HG02840 (cell line): ENCODE measurements at regions not wholly inside any gene's neighbourhood (a gene's known extent, or its start where the extent isn't known, plus 50 kb on each side); places are given as distances from the start of the nearest gene placed in this dataset.
"Not testable (repeated sequence)": the region's sequence is repeated elsewhere in the genome, so short reads cannot be mapped to it uniquely, and the experiment has no call there.

Experiments used
- ATAC-seq: cut with Tn5 transposase; IDR thresholded peaks from one replicate; pipeline ENCODE4 v1.9.1; 2021; ENCODE audit warnings: mild to moderate bottlenecking, moderate library complexity, moderate number of reproducible peaks; ENCODE audit not compliant: unreplicated experiment, low FRiP score

DNA sequence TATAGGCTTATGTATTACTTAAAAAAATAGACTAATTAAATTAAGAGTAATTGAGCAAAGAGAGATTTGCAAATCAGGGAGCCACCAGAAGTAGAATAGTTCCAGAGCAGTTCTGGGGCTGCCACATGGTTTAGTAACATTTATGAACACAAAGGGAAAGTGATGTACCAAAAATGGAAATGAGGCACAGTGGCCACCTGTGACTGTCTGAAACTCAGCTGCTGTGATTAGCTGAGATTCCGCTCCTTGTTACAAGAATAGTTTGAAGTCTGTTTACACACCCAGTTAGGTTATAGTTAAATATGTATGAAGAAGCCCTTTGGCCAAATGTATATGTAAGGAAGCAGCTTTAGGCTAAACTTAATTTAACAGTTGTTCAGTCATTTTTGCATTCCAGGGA is 901.5 kb upstream of the CHORDC1 start:
- no peak for ATAC-seq

DNA sequence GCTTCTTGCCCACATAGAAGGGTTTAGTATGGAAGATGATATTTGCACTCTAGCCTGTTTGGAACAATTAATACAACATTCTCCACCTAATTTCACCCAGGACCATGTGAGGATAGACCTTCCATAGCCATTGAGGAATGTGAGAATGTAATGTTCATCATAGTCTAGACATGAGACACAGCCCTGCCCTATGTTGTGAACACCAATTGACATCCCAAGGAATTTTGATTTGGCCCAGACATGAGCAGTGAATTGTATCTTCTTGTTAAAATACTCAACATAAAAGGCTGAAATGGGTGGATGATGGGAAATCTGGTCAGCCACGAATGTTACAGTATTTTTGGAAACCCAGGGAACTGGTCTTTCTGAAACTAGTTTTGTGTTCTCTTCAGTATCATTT is 892.3 kb upstream of the CHORDC1 start:
- ATAC-seq, result no peak

DNA sequence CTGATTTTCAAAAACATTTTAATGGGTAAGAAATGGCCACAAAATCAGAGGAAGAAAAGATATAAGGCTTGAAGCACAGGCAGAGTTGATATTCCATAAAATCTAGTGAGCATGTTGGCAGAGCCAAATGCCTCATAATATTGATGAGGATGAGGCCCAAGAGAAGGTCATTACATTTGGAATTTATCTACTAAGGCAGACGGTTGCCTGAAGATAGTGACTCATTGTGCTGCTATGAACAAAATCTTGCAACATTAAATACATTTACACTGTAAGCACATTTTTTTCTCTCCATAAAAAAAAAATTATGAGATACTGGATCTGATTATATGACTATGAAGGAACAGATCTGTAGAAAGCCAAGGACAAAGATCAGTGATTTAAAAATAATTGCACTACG is 881.4 kb upstream of the CHORDC1 start:
- ATAC-seq, result no peak

DNA sequence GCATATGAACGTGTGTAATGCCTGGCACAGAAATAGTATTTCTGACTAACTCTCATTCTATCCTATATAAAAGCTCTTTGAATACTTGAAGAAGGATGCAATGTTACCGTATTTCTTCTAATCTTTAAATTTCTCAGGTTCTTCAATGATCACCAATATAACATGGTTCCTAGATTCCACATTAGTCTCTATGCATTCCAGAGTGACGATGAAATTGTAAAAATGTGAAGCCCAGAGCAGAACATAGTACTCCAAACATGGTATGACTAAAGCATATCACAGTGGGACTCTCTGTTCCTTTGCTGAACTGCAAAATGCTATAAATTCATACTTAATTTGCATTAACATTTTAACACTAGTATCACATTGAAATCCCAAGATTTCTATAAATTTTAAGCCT is 877.6 kb upstream of the CHORDC1 start:
- ATAC-seq, result no peak

GRCh38 chr11:91097083-91097482 is 874.2 kb upstream of the CHORDC1 start:
- ATAC-seq, result no peak

DNA sequence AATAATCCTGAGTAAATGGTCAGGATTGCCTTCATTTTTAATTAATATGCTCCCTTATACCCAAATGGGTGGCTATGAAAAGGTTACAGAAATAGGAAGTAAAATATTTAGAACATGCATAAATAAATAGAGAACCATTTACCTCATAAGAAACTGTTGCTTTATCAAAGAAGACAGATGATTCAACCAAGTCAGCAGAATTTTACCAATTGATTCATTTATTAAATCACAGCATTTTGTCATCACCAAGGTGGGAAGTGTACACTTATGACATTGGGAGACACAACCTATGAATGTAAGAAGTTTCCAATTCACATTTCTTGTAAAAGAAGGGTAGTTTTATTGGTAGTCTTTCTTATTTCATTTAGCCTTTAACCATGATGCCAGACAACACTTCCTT is 870.3 kb upstream of the CHORDC1 start:
- ATAC-seq, result no peak

DNA sequence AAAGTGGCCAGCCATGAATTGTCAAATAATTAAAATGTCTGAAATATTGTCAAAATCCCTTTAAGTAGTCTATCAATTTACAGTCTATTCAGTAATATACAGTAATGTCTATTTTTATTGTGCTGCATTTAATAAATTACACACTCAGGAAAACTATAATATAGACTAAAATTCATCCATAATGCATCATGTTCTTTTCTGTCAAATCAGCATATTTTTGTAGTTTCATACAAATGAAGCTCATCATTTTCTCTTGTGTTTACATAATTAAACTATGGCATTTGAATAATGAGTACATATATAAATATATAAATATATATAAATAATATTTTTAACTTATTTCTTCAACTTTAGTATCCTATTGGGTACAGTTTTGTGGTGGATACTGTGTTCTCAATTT is 868.7 kb upstream of the CHORDC1 start:
- no peak for ATAC-seq

DNA sequence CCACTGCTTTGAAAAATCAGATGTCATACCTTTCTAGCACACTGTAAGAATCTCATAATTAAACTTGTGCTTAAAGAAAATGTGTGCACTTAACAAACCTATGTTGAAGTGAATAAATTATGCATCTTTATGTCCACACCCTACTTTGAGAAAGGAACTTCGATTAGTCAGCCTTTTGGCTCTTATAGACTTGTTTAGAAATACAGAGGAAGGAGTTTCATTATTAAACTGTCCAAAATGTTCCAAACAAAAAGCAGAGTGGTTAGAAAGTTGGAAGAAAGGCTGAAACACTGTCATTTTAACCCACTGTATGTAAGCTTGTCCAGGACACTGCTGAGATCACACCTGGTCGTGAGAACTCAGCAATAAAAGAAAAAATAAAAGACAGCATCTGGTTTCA is 863.2 kb upstream of the CHORDC1 start:
- no peak for ATAC-seq

DNA sequence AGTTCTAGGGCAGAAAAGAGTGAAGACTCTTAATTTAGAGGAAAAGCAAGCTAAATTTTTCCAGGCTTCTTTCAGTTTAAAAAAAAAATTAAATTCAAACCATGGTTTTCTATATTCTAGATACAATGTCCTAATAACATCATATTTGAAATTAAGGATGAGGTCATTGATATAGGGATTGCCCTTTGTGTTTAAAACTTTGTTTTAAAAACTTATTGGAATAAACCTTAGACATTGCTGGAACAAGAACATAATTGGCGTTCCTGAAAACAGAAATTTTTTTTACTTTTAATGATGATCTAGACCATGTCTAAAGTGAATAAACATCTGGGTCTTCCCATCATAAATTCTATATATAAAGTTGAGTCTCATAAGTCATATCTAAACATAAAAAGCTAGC is 859.4 kb upstream of the CHORDC1 start:
- no peak for ATAC-seq

- ATAC-seq, result no peak
Observed at GRCh38 chr11:91081440-91082043, 858.7 kb upstream of the CHORDC1 start.

DNA sequence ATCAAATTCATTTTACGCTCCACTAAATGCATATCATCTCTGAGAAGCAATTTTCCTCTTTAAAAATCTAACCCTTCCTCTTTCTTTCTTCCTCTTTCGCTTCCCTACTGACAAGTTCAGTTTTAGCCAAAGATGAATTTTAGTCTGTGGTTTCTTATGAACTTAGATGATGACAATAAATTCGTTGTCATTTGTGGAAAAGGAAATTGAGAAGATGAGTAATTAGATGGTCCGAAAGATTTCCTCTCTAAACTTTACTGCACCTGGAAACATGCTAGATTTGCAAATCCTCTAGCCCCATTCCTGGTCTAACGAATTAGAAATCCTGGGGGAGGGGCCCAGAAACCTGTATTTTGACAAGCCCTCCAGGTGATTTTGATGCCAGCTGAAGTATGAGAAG is 855.4 kb upstream of the CHORDC1 start:
- no peak for ATAC-seq

DNA sequence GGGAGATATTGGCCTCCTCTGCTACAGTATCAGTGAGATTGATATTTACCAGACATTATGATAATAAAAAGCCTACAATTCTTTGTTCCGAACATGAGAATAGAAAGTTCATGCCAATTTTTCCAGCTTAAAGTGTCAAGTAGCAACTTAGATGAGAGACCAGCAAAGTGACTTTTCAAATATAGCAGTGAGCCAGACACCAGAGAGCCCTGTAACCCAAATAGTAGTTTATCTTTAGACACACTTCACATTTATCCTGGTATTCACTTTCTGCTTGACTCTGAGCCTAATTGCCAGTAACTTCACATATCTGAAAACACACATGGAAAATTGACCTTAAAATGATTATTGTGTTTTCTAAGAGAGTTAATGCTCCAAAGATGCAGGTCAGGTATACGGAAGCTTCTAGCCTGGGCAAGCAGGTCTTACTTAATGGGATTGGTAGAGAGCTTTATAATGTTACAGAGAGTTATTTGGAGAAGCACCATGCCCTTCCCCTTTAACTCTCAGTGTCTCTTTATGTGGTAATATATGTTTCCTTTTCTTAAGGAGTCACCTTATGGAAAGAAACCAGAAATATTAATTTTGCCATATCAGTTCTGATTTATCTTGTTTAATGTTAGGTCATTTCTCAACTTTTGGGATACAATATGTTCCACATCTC is 852.3 kb upstream of the CHORDC1 start:
- no peak for ATAC-seq

DNA sequence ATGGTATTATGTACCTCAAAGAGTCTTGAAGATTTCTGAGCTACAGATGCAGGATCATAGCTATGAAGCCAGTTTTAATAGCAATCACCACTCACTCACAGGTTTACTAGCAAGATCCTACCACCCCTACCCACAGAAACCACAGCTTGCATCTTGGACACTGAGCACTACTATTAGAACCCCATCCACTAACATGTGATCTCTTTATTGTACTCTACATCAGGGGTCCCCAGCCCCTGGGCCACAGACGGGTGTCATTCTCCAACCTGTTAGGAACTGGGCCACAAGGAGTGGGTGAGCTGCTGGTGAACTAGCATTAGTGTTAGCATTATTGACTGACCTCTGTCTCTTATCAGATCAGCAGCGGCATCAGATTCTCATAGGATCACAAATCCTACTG is 844.8 kb upstream of the CHORDC1 start:
- ATAC-seq, result no peak

DNA sequence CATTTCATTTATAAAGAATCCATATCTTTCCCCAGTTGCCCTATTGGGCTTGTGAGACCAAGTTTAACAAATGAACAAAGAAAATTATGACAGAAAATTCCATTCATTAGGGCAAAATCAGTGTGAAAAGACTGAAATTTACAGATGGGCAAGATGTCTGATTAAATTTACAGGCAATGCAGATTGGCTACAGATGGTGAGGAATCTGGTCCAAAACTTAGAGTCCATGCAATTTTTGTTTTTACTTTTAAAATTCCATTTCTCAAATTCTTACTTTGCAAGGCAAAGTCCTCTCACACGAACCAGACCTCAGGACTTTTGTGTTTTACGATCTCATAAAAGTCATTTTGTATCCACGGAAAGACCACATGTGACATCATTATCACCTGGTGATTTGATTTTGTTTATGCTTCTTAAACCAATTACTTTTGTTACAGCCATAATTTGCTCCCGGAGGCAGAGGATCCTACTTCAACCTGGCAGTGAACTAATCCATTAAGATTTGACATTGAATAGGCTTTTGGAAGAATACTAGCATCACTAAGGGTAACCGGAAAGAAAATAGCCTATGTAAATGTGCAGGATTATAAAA is 843.7 kb upstream of the CHORDC1 start:
- ATAC-seq, result no peak

- not testable (repeated sequence) for ATAC-seq
Observed at GRCh38 chr11:91063399-91063798, 840.5 kb upstream of the CHORDC1 start.

DNA sequence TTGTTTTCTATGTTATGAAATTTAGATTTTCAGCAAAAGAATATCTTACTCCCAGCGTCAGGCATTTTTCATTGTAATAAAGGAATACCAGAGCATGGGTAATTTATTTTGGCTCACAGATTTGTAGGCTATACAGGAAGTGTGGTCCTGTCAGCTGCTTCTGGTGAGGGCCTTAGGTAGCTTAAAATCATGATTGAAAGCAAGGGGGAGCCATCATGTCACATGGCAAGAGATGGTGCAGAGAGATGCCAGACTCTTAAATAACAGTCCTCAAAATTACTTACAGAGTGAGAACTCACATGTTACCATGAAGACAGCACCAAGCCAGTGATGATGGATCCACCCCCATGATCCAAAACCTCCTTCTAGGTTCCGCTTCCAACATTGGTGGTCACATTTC is 825.0 kb upstream of the CHORDC1 start:
- ATAC-seq, result no peak

DNA sequence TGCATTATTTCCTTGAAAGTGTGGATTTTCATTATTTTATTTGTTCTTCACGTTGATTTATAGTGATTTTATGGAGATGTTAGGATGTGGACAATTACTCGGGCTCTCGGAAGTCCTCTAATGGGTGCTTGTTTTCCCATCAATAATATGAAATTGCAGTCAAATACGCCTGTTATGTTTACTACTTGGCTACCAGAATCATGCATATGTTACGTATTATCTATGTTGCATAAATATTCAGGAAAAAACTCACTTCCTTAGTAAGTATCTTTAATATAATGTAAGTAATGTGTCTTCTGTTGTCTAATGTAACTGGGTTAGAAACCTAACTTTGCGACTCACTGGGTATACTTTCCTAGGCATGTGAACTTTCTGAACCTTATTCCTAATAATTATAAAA is 823.4 kb upstream of the CHORDC1 start:
- ATAC-seq, result no peak

DNA sequence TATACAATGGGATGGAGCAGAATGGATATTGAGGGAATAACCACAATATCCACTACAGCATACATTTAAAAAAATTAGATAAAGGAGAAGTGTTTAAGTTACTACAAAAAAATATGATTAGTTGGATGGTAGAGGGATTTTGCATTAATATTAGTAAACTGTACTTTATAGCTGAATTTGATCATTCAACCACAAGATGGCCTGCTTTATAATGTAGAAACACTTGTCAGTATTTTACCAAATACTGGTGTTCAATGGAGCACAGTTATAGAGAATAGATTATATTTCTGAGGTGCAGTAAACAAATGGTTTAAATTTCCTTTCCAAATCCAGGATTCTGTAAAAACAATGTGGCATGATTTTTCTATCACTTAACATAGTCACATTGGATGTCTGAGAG is 818.8 kb upstream of the CHORDC1 start:
- no peak for ATAC-seq

- ATAC-seq, result no peak
Observed at GRCh38 chr11:91023731-91024130, 800.9 kb upstream of the CHORDC1 start.

DNA sequence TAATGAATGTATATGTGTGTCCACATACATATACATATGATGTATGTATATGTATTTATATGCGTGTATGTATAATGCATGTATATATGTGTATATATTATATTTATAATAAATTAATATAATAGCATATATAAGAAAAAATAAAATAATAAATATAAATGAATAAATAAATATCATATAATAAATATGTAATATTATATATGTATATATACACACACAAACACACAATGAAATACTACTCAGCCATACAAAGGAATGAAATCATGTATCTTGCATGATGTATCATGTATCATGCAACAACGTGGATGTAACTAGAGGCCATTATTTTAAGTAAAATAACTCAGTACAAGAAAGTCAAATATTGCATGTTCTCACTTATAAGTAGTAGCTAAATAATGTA is 788.7 kb upstream of the CHORDC1 start:
- no peak for ATAC-seq

- no peak for ATAC-seq
Observed at GRCh38 chr11:91005458-91005857, 782.6 kb upstream of the CHORDC1 start.

DNA sequence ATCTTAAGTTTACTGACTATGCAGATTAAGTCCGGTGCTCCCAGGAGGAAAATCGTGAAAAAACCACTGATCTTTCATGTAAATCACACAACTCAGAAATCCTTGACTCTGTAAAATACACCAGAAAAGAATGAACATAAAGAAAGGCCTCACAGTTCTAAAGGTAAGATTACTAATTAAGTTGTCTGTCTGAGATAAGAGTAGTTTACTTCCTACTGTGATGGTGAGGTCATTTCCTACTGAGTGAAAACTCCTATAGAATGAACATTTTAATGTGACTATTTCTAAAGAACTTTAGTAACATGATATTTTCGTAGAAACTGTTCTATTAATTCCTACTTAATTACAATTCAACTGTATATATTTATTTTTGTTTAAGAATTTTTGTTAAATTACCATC is 774.4 kb upstream of the CHORDC1 start:
- ATAC-seq, result no peak
